ENCODE measurements at regions not wholly inside any gene's neighbourhood (a gene's known extent, or its start where the extent isn't known, plus 50 kb on each side); places are given as distances from the start of the nearest gene placed in this dataset.

DNA sequence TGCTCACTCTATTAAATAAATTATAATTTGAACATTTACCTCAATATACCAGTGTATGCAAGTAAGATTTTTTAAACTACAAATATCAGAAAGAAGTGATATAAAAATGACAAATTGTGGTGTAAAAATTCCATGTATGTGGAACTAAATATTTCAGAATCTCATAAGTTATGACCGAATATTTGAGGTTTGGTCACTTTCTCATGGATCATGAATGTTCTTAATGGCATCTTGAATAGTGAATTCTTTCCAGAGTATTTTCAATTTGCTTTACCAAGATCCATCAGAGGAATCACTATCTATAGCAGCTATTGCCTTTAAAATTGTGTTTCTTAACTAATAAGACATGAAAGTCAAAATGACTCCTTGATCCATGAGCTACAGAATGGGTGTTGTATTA lies 950.6 kb downstream of the TBC1D32 start:
- no peaks in the 10 kb centered on the region for H3K36me3 ChIP-seq (ENCODE audit: control insufficient read depth, insufficient read depth, low read length)
- ATAC-seq (ENCODE audit: low read depth) (no peak), DNase-seq (no peak)
- in situ Hi-C loops (cut with MboI; ENCODE audit: low sequenced_read_pairs) (no loop called here), dilution Hi-C loops (cut with HindIII; ENCODE audit: low sequenced_read_pairs, unreplicated experiment) (no loop called here), intact Hi-C loops (cut with micrococcal nuclease) (no loop called here)
- H3K14ac ChIP-seq (replicated peaks; ENCODE audit: low read depth, low read length): no peak overlapping the region
- no peaks in the 10 kb centered on the region for H3K79me1 ChIP-seq (ENCODE audit: low read depth in 1 of 2, low read length in 2 of 2)
- H4K91ac ChIP-seq (ENCODE audit: insufficient read depth, low read depth, low read length): no peak overlapping the region
- H2AK5ac ChIP-seq (ENCODE audit: low read depth, low read length): no peak overlapping the region
- peaks cover 2% of the 10 kb centered on the region; the same call in 1 of the 2 replicates for H3K9me3 ChIP-seq (ENCODE audit: control insufficient read depth, insufficient read depth, low read length)
- POLR2A ChIA-PET (ENCODE audit: unreplicated experiment): no interaction called here
- no peak overlapping the region for H4K8ac ChIP-seq (ENCODE audit: low read depth in 2 of 2, low read length in 2 of 2)
- H3K4me1 ChIP-seq (ENCODE audit: control insufficient read depth, insufficient read depth, low read length): no peaks in the 10 kb centered on the region
- H3K4me2 ChIP-seq (ENCODE audit: low read depth, low read length): no peak overlapping the region
- no peaks in the 10 kb centered on the region for H4K20me1 ChIP-seq (ENCODE audit: insufficient read depth, low read length)
- H3K4ac ChIP-seq (ENCODE audit: low read depth, low read length): no peak overlapping the region
- WGBS, 2 experiments (ENCODE audit: extremely low coverage in 2 of 2, insufficient read length in 1 of 2): no CpG with 5 or more reads among the region's 1 CpG
- H2BK120ac ChIP-seq (ENCODE audit: low read depth, low read length): no peak overlapping the region
- no peaks in the 10 kb centered on the region for H3K9me1 ChIP-seq (ENCODE audit: insufficient read depth, low read length)
- no peak overlapping the region for H3K9ac ChIP-seq (ENCODE audit: low read depth, low read length)
- H4K5ac ChIP-seq (ENCODE audit: low read depth, low read length): no peak overlapping the region
- no peak overlapping the region for H3K18ac ChIP-seq (ENCODE audit: low read depth, low read length)
- H2BK20ac ChIP-seq (ENCODE audit: low read depth, low read length): no peak overlapping the region
- no peak overlapping the region for H2BK15ac ChIP-seq (ENCODE audit: low read depth, low read length)
- H3K27me3 ChIP-seq (ENCODE audit: control insufficient read depth, insufficient read depth, low read length): no peaks in the 10 kb centered on the region
- H3K4me3 ChIP-seq (ENCODE audit: insufficient read depth, low read depth, low read length): no peak overlapping the region
- no peak overlapping the region for H2AK9ac ChIP-seq (replicated peaks; ENCODE audit: low read depth, low read length, poor library complexity)
- no peak overlapping the region for H3K23ac ChIP-seq (ENCODE audit: low read depth, low read length)
- no peak overlapping the region for H2BK5ac ChIP-seq (ENCODE audit: low read depth, low read length, poor library complexity, severe bottlenecking)
- TF ChIP-seq BHLHE40 (IDR thresholded peaks at IDR 0.05; ENCODE audit: low read depth, low read length) (no peak), FOS (IDR thresholded peaks at IDR 0.05; ENCODE audit: low read depth, low read length) (no peak), MAFK (IDR thresholded peaks at IDR 0.05; ENCODE audit: low read depth, low read length) (no peak), CEBPB (IDR thresholded peaks at IDR 0.05; ENCODE audit: low read depth, low read length) (no peak), RCOR1 (IDR thresholded peaks at IDR 0.05; ENCODE audit: insufficient replicate concordance, low read length) (no peak), SMC3 (IDR thresholded peaks at IDR 0.05; ENCODE audit: low read depth, low read length) (no peak), MXI1 (IDR thresholded peaks at IDR 0.05; ENCODE audit: borderline replicate concordance, low read depth, low read length) (no peak), ELK1 (IDR thresholded peaks at IDR 0.05; ENCODE audit: borderline replicate concordance, low read depth, low read length) (no peak), CHD1 (IDR thresholded peaks at IDR 0.05; ENCODE audit: low read depth, low read length) (no peak), RFX5 (IDR thresholded peaks at IDR 0.05; ENCODE audit: low read depth, low read length) (no peak), POLR2A (IDR thresholded peaks at IDR 0.05; ENCODE audit: low read depth, low read length) (no peak)
- TF ChIP-seq, protein P1, sequence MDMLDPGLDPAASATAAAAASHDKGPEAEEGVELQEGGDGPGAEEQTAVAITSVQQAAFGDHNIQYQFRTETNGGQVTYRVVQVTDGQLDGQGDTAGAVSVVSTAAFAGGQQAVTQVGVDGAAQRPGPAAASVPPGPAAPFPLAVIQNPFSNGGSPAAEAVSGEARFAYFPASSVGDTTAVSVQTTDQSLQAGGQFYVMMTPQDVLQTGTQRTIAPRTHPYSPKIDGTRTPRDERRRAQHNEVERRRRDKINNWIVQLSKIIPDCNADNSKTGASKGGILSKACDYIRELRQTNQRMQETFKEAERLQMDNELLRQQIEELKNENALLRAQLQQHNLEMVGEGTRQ (IDR thresholded peaks at IDR 0.05; ENCODE audit: low read depth, low read length): no peak
- CTCF ChIA-PET: no interaction called here
- H3K27ac ChIP-seq (ENCODE audit: insufficient read depth, low read length): no peak overlapping the region
- H3K56ac ChIP-seq (ENCODE audit: extremely low read depth, insufficient read depth, low read length): no peak overlapping the region
- no peak overlapping the region for H2AFZ ChIP-seq (replicated peaks; ENCODE audit: low read length, poor library complexity)
- no TSS peak for BruUV-seq (replicated peaks)

Data from IMR-90 (cell line).